K562 (cell line): ENCODE measurements at regions not wholly inside any gene's neighbourhood (a gene's known extent, or its start where the extent isn't known, plus 50 kb on each side); places are given as distances from the start of the nearest gene placed in this dataset.

Experiments
- ATAC-seq: fragments of 200-7000 bp; cut with Tn5 transposase; 3 replicates; pipeline ENCODE4 v1.9.1; 2020; ENCODE audit warnings: moderate library complexity
- BruUV-seq: library from RNA; stranded (reverse); fragments of 400-500 nt; replicated peaks from 2 replicates; lab custom pipeline; 2021; lab: Mats Ljungman, UMichigan
- CTCF ChIA-PET: fragments of 300-600 bp; formaldehyde crosslinking; extraction: SDS; loops from one replicate; lab custom pipeline; 2021; ENCODE audit warnings: low intra/inter-chr PET ratio; lab: Yijun Ruan, JAX
- POLR2A ChIA-PET: fragments of 300-600, 350-650 bp; sonication (Branson Sonifier 250); formaldehyde crosslinking; extraction: SDS; loops from one replicate; lab custom pipeline; 2021; ENCODE audit warnings: antibody characterized with exemption, inconsistent platforms; lab: Yijun Ruan, JAX
- DNase-seq, 4 experiments: peaks; one replicate each; pipeline versions ENCODE4 v3.0.0 to v3.0.0-alpha.2; 2011 to 2018; ENCODE audit warnings: low spot score in 3 of 4, mixed read lengths in 3 of 4; ENCODE audit errors: extremely low read depth in 1 of 4
- FAIRE-seq: peaks from 2 replicates; lab custom pipeline; 2011; peaks lifted over from hg19 to GRCh38; lab: Jason Lieb, UNC
- H2AFZ ChIP-seq: 2 replicates; pipeline ENCODE4 v1.6.0; 2011; ENCODE audit warnings: low read depth, low read length, control low read depth, inconsistent platforms
- H3K27ac ChIP-seq: fragments of 200-600 bp; 3 replicates; pipeline ENCODE4 v1.8.0; 2011; ENCODE audit warnings: low read depth, mild to moderate bottlenecking, control low read depth, inconsistent platforms, low read length, moderate library complexity, mixed read lengths; ENCODE audit errors: extremely low read depth
- H3K27me3 ChIP-seq, 2 experiments: fragments of 300-600 bp in 1 of 2; 2 replicates in 1 of 2; 3 replicates in 1 of 2; pipeline versions ENCODE4 v1.6.0 to v1.8.0; 2011; ENCODE audit warnings: inconsistent platforms in 2 of 2, low read length in 2 of 2, mild to moderate bottlenecking in 1 of 2, mixed read lengths in 1 of 2, moderate library complexity in 1 of 2; ENCODE audit not compliant: control insufficient read depth in 2 of 2, insufficient read depth in 2 of 2
- H3K36me3 ChIP-seq: fragments of 300-600 bp; 3 replicates; pipeline ENCODE4 v1.8.0; 2011; ENCODE audit warnings: mild to moderate bottlenecking, low read length, inconsistent platforms; ENCODE audit not compliant: control insufficient read depth, insufficient read depth
- H3K4me1 ChIP-seq, 2 experiments: fragments of 200-600 bp in 1 of 2; replicated peaks in 1 of 2; 2 replicates in 1 of 2; 3 replicates in 1 of 2; pipeline versions ENCODE4 v1.5.1 to v1.8.0; 2011; ENCODE audit warnings: inconsistent platforms in 2 of 2, low read length in 2 of 2, mild to moderate bottlenecking in 1 of 2, mixed read lengths in 1 of 2, moderate library complexity in 1 of 2; ENCODE audit not compliant: control insufficient read depth in 2 of 2, insufficient read depth in 2 of 2
- H3K4me2 ChIP-seq: 2 replicates; pipeline ENCODE4 v1.6.1; 2011; ENCODE audit warnings: low read length, control low read depth, inconsistent platforms, mixed read lengths; ENCODE audit not compliant: insufficient read depth
- H3K4me3 ChIP-seq: fragments of 200-600 bp; sonication (generic), shearing (Covaris generic); 2 replicates; pipeline ENCODE4 v1.5.1; 2016; ENCODE audit warnings: control low read depth, inconsistent platforms
- H3K79me2 ChIP-seq: fragments of 200-600 bp; 3 replicates; pipeline ENCODE4 v1.8.0; 2011; ENCODE audit warnings: low read length, inconsistent platforms; ENCODE audit not compliant: control insufficient read depth, insufficient read depth
- H3K9ac ChIP-seq, 2 experiments: 2 replicates each; pipeline versions ENCODE4 v1.6.0 to v1.6.1; 2011; ENCODE audit warnings: low read depth in 2 of 2, low read length in 2 of 2, control low read depth in 1 of 2, inconsistent platforms in 1 of 2, mild to moderate bottlenecking in 1 of 2, mixed read lengths in 1 of 2; ENCODE audit not compliant: insufficient read depth in 1 of 2
- H3K9me1 ChIP-seq: one replicate; pipeline ENCODE4 v1.6.0; 2011; ENCODE audit warnings: inconsistent platforms, mild to moderate bottlenecking, low read length, moderate library complexity; ENCODE audit not compliant: control insufficient read depth, insufficient read depth
- H3K9me3 ChIP-seq: replicated peaks from 2 replicates; pipeline ENCODE4 v1.5.1; 2011; ENCODE audit warnings: low read depth, low read length, inconsistent platforms; ENCODE audit not compliant: control insufficient read depth, insufficient read depth
- H4K20me1 ChIP-seq: replicated peaks from 2 replicates; pipeline ENCODE4 v1.6.1; 2011; ENCODE audit warnings: low read length, inconsistent platforms, mixed read lengths; ENCODE audit not compliant: control insufficient read depth, insufficient read depth
- ARID4B ChIP-seq: sonication (generic); formaldehyde crosslinking; IDR thresholded peaks from 2 replicates; pipeline ENCODE4 v1.8.0; 2022; ENCODE audit warnings: mild to moderate bottlenecking, missing genetic modification reagents
- CXXC5 ChIP-seq: fragments of 250-450 bp; sonication (Bioruptor Pico); IDR thresholded peaks from 2 replicates; pipeline ENCODE4 v1.8.0; 2022; ENCODE audit warnings: inconsistent platforms, mild to moderate bottlenecking, moderate library complexity
- MAFG ChIP-seq: fragments of 450-650 bp; conservative IDR thresholded peaks from 2 replicates; pipeline ENCODE4 v1.6.1; 2016; ENCODE audit warnings: missing genetic modification characterization, missing compliant biosample characterization
- MEF2D ChIP-seq: conservative IDR thresholded peaks from 2 replicates; pipeline ENCODE4 v1.6.1; 2016; ENCODE audit warnings: low read depth, missing genetic modification characterization, missing compliant biosample characterization
- NFXL1 ChIP-seq: fragments of 450-650 bp; formaldehyde crosslinking; IDR thresholded peaks from 2 replicates; pipeline ENCODE4 v1.4.0; 2021; ENCODE audit warnings: mild to moderate bottlenecking
- PHB ChIP-seq: fragments of 250-450 bp; sonication (Bioruptor Pico); IDR thresholded peaks from 2 replicates; pipeline ENCODE4 v1.5.0; 2021
- PYGO2 ChIP-seq: fragments of 450-650 bp; IDR thresholded peaks from 2 replicates; pipeline ENCODE4 v1.6.1; 2016; ENCODE audit warnings: mild to moderate bottlenecking, missing genetic modification characterization, moderate library complexity, missing compliant biosample characterization
- ZBTB2 ChIP-seq: fragments of 450-650 bp; IDR thresholded peaks from 2 replicates; pipeline ENCODE4 v1.6.1; 2016; ENCODE audit warnings: antibody characterized with exemption
- ZNF197 ChIP-seq: fragments of 200-800 bp; sonication (Bioruptor generic); IDR thresholded peaks from 2 replicates; pipeline ENCODE4 v1.6.1; 2016; ENCODE audit warnings: low read depth, missing genetic modification characterization, missing compliant biosample characterization
- ZNF224 ChIP-seq: sonication (generic); formaldehyde crosslinking; IDR thresholded peaks from 2 replicates; pipeline ENCODE4 v1.8.0; 2022; ENCODE audit warnings: mild to moderate bottlenecking, missing genetic modification reagents
- ZNF316 ChIP-seq: fragments of 450-650 bp; IDR thresholded peaks from 2 replicates; pipeline ENCODE4 v1.6.1; 2016
- WGBS: fragments of 100-300 bp; shearing (Covaris generic); methylation state at CpG from one replicate; pipeline ENCODE4 v1.1.6; 2016; ENCODE audit warnings: low coverage, mixed read lengths; ENCODE audit not compliant: insufficient coverage; ENCODE audit errors: missing lambda C conversion rate; 5-methylcytosine and 5-hydroxymethylcytosine counted together
- in situ Hi-C: fragments of 300-500 bp; cut with MboI; formaldehyde crosslinking; loops from 4 replicates; pipeline ENCODE4 v1.15.0; 2018; ENCODE audit warnings: inconsistent platforms, mixed read lengths
- intact Hi-C: fragments of 100-400 bp; cut with micrococcal nuclease; formaldehyde crosslinking; loops from 2 replicates; pipeline ENCODE4 v1.14.2; 2022

- Histone ChIP-seq H3K4me1 (no peaks in the 10 kb centered on the region), H3K27ac (no peak overlapping the region), H3K4me3 (no peak overlapping the region), H3K36me3 (no peaks in the 10 kb centered on the region), H3K4me2 (no peak overlapping the region), H4K20me1 (no peaks in the 10 kb centered on the region), H3K27me3 (no peaks in the 10 kb centered on the region), H3K9ac (no peak overlapping the region), H3K79me2 (no peaks in the 10 kb centered on the region), H3K9me1 (no peaks in the 10 kb centered on the region), H2AFZ (no peak overlapping the region), H3K9me3 (no peaks in the 10 kb centered on the region)
- ChIA-PET POLR2A (interaction anchor here (0.6 kb wide), 1 partner anchor 783 kb away, joined by 3 read pairs; no protein-coding TSS in a partner anchor), CTCF (no interaction called here)
- in situ Hi-C loops, result no loop called here
- DNase-seq (no peak), ATAC-seq (no peak), FAIRE-seq (no peak)
- TF ChIP-seq CXXC5 (CRISPR knock-in tag), result no peak
- TF ChIP-seq ARID4B (CRISPR knock-in tag), result no peak
- no peak for TF ChIP-seq PYGO2 (tag)
- no peak for TF ChIP-seq ZNF197 (CRISPR knock-in tag)
- TF ChIP-seq NFXL1 (CRISPR knock-in tag), result no peak
- TF ChIP-seq ZNF316, result no peak
- TF ChIP-seq ZBTB2, result no peak
- no peak for TF ChIP-seq PHB (CRISPR knock-in tag)
- TF ChIP-seq ZNF224 (CRISPR knock-in tag), result no peak
- TF ChIP-seq MEF2D (tag), result no peak
- TF ChIP-seq MAFG (tag), result no peak
- 0% methylated on average over 5 of the region's 5 CpGs for WGBS
- intact Hi-C loops, result no loop called here
- BruUV-seq, result no TSS peak
Measured at GRCh38 chr13:109345433-109345941, 440.9 kb downstream of the IRS2 start.
